GM23338 (cell line): ENCODE measurements at regions not wholly inside any gene's neighbourhood (a gene's known extent, or its start where the extent isn't known, plus 50 kb on each side); places are given as distances from the start of the nearest gene placed in this dataset.

Experiments
- ATAC-seq: fragments of 200-7000 bp; cut with Tn5 transposase; 3 replicates; pipeline ENCODE4 v1.9.1; 2020
- DNase-seq: peaks from one replicate; pipeline ENCODE4 v3.0.0-alpha.2; 2015; ENCODE audit warnings: low spot score
- H2AFZ ChIP-seq: fragments of 200-600 bp; sonication (generic); 2 replicates; pipeline ENCODE4 v1.8.0; 2016; ENCODE audit warnings: antibody characterized with exemption, mild to moderate bottlenecking, moderate library complexity
- H3F3A ChIP-seq: fragments of 200-600 bp; sonication (generic); replicated peaks from 2 replicates; pipeline ENCODE4 v1.8.0; 2017; ENCODE audit warnings: antibody characterized with exemption, mixed run types, low read depth
- H3K27ac ChIP-seq: fragments of 200-600 bp; sonication (generic); 2 replicates; pipeline ENCODE4 v1.6.1; 2016; ENCODE audit warnings: low read depth
- H3K27me3 ChIP-seq: fragments of 200-600 bp; sonication (generic); 2 replicates; pipeline ENCODE4 v1.8.0; 2016; ENCODE audit warnings: mild to moderate bottlenecking, mixed run types, moderate library complexity; ENCODE audit not compliant: insufficient read depth
- H3K36me3 ChIP-seq: fragments of 200-600 bp; sonication (generic); 2 replicates; pipeline ENCODE4 v1.8.0; 2016; ENCODE audit warnings: mild to moderate bottlenecking; ENCODE audit not compliant: insufficient read depth
- H3K4me1 ChIP-seq: fragments of 200-600 bp; sonication (generic); 2 replicates; pipeline ENCODE4 v1.8.0; 2016; ENCODE audit warnings: mild to moderate bottlenecking, moderate library complexity; ENCODE audit not compliant: insufficient read depth
- H3K4me2 ChIP-seq: fragments of 200-600 bp; sonication (generic); 2 replicates; pipeline ENCODE4 v1.7.1; 2017; ENCODE audit warnings: mixed run types
- H3K4me3 ChIP-seq: fragments of 200-600 bp; sonication (generic); 2 replicates; pipeline ENCODE4 v1.6.1; 2016; ENCODE audit warnings: mixed run types
- H3K79me2 ChIP-seq: fragments of 200-600 bp; sonication (generic); replicated peaks from 2 replicates; pipeline ENCODE4 v1.8.0; 2017; ENCODE audit warnings: mild to moderate bottlenecking; ENCODE audit not compliant: insufficient read depth
- H3K9me2 ChIP-seq: fragments of 200-600 bp; sonication (generic); 2 replicates; pipeline ENCODE4 v1.8.0; 2017; ENCODE audit not compliant: insufficient read depth
- H4K20me1 ChIP-seq: fragments of 200-600 bp; sonication (generic); replicated peaks from 2 replicates; pipeline ENCODE4 v1.8.0; 2017; ENCODE audit warnings: mild to moderate bottlenecking; ENCODE audit not compliant: insufficient read depth
- H3K27ac Mint-ChIP-seq: 2 replicates; pipeline ENCODE4 v1.8.0; 2020; ENCODE audit warnings: inconsistent platforms, mild to moderate bottlenecking, moderate library complexity, mixed read lengths
- H3K27me3 Mint-ChIP-seq: 3 replicates; pipeline ENCODE4 v1.8.0; 2022; ENCODE audit warnings: low read depth, mild to moderate bottlenecking, moderate library complexity, mixed read lengths, inconsistent platforms; ENCODE audit not compliant: insufficient read depth, poor library complexity
- H3K36me3 Mint-ChIP-seq: 3 replicates; pipeline ENCODE4 v1.8.0; 2021; ENCODE audit warnings: low read depth, mild to moderate bottlenecking, inconsistent platforms, moderate library complexity, mixed read lengths
- H3K4me1 Mint-ChIP-seq: 3 replicates; pipeline ENCODE4 v1.8.0; 2020; ENCODE audit warnings: mild to moderate bottlenecking, inconsistent platforms, mixed read lengths
- H3K4me3 Mint-ChIP-seq: 3 replicates; pipeline ENCODE4 v1.8.0; 2021; ENCODE audit warnings: moderate library complexity, mild to moderate bottlenecking, inconsistent platforms, mixed read lengths
- H3K9me3 Mint-ChIP-seq: 3 replicates; pipeline ENCODE4 v1.8.0; 2020; ENCODE audit warnings: moderate library complexity, mild to moderate bottlenecking, inconsistent platforms, mixed read lengths
- CREB1 ChIP-seq: fragments of 250-450 bp; sonication (Bioruptor Pico); IDR thresholded peaks from 2 replicates; pipeline ENCODE4 v1.5.0; 2020; ENCODE audit warnings: low read depth, mild to moderate bottlenecking, moderate library complexity
- CTCF ChIP-seq, 2 experiments: fragments of 200-600 bp in 1 of 2; sonication (generic) in 1 of 2; conservative IDR thresholded peaks; 2 replicates each; pipeline versions ENCODE4 v1.5.1 to v1.6.1; 2016 to 2017; ENCODE audit warnings: antibody characterized with exemption in 2 of 2, low read depth in 2 of 2, mild to moderate bottlenecking in 2 of 2, moderate library complexity in 1 of 2
- EZH2 ChIP-seq: fragments of 200-600 bp; sonication (generic); IDR thresholded peaks from one replicate; pipeline ENCODE4 v1.8.0; 2017; ENCODE audit warnings: antibody characterized with exemption, mild to moderate bottlenecking, low read depth; ENCODE audit not compliant: unreplicated experiment
- EZH2phosphoT487 ChIP-seq: fragments of 200-600 bp; sonication (generic); IDR thresholded peaks from one replicate; pipeline ENCODE4 v1.8.1; 2018; ENCODE audit warnings: antibody characterized with exemption; ENCODE audit not compliant: unreplicated experiment
- JUNB ChIP-seq: IDR thresholded peaks from one replicate; pipeline ENCODE4 v1.6.1; 2016; ENCODE audit warnings: antibody characterized with exemption; ENCODE audit not compliant: unreplicated experiment
- NANOG ChIP-seq: IDR thresholded peaks from 2 replicates; pipeline ENCODE4 v1.6.1; 2016; ENCODE audit warnings: antibody characterized with exemption, borderline replicate concordance
- POLR2AphosphoS5 ChIP-seq: IDR thresholded peaks from 2 replicates; pipeline ENCODE4 v1.6.1; 2016; ENCODE audit warnings: antibody characterized with exemption, low read depth
- REST ChIP-seq: IDR thresholded peaks from one replicate; pipeline ENCODE4 v1.6.1; 2018; ENCODE audit warnings: antibody characterized with exemption; ENCODE audit not compliant: unreplicated experiment
- STAT1 ChIP-seq: IDR thresholded peaks from one replicate; pipeline ENCODE4 v1.6.1; 2016; ENCODE audit warnings: antibody characterized with exemption; ENCODE audit not compliant: unreplicated experiment
- ZNF331 ChIP-seq: fragments of 250-450 bp; sonication (Bioruptor Pico); IDR thresholded peaks from 2 replicates; pipeline ENCODE4 v1.5.0; 2020; ENCODE audit warnings: low read depth, mild to moderate bottlenecking, moderate library complexity
- ZNF462 ChIP-seq: fragments of 250-450 bp; sonication (Bioruptor Pico); IDR thresholded peaks from 2 replicates; pipeline ENCODE4 v1.5.0; 2020; ENCODE audit warnings: mild to moderate bottlenecking, moderate library complexity

- TF ChIP-seq CTCF (conservative IDR thresholded peaks at IDR 0.05; ENCODE audit: low read depth in 2 of 2) (no peak), ZNF331 (CRISPR knock-in tag) (no peak)
These were observed 413.1 kb upstream of the ARGLU1 start (continued) for GRCh38 chr13:106981051-106981450.

- no peak overlapping the region for H3K4me3 ChIP-seq
- H4K20me1 ChIP-seq, result no peaks in the 10 kb centered on the region
- no peaks in the 10 kb centered on the region for H3K4me1 ChIP-seq
- Mint-ChIP-seq H3K27me3 (no peaks in the 10 kb centered on the region), H3K4me1 (peaks cover 2% of the 10 kb centered on the region; the same call in 1 of the 3 replicates), H3K27ac (no peak overlapping the region), H3K4me3 (no peak overlapping the region), H3K9me3 (no peaks in the 10 kb centered on the region), H3K36me3 (no peaks in the 10 kb centered on the region)
- H3K79me2 ChIP-seq, result no peaks in the 10 kb centered on the region
- H3K36me3 ChIP-seq, result no peaks in the 10 kb centered on the region
- no peaks in the 10 kb centered on the region for H3F3A ChIP-seq
- ATAC-seq (no peak), DNase-seq (no peak)
- H3K27ac ChIP-seq, result no peak overlapping the region
- no peaks in the 10 kb centered on the region; the same call in 1 of the 2 replicates for H3K9me2 ChIP-seq
- H3K27me3 ChIP-seq, result no peaks in the 10 kb centered on the region
- H2AFZ ChIP-seq, result no peak overlapping the region
- no peak overlapping the region for H3K4me2 ChIP-seq
- TF ChIP-seq EZH2 (no peak), CTCF (conservative IDR thresholded peaks at IDR 0.05; ENCODE audit: low read depth in 2 of 2) (no peak), REST (no peak), POLR2AphosphoS5 (no peak), STAT1 (no peak), ZNF462 (CRISPR knock-in tag) (no peak), EZH2phosphoT487 (no peak), CREB1 (no peak), NANOG (no peak), JUNB (no peak), ZNF331 (CRISPR knock-in tag) (no peak)
These were observed 399.5 kb upstream of the ARGLU1 start for GRCh38 chr13:106967391-106967790.
